ENCODE measurements at regions not wholly inside any gene's neighbourhood (a gene's known extent, or its start where the extent isn't known, plus 50 kb on each side); places are given as distances from the start of the nearest gene placed in this dataset.

DNA sequence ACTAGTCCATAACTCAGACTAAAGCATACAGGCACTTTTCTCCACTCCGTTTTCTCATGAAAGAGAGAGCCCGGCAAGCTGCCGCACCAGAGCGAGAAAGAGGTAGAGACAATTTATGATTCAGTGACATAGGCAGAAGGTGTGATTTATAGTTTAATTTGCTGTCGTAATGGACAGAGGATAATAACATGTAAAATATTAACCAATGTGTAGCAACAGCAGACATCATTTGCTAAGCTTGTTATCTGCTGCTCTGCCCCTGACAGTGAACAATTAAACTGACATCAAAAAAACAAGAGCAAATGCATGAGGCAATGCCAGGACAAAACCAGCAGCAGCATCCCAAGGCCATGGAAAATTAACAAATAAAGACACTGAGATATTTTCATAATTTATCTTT, 214.0 kb downstream of the ATG4C start:
- no peaks in the 10 kb centered on the region for H3K4me1 ChIP-seq
- H3K27me3 ChIP-seq, result peaks cover 0 to 6% of the 10 kb centered on the region in 2 donors
- no peak overlapping the region for H3K27ac ChIP-seq
- H3K4me3 ChIP-seq, result no peak overlapping the region
- H3K9me3 ChIP-seq, result no peaks in the 10 kb centered on the region
- DNase-seq (ENCODE audit: low spot score in 2 of 2), result no peak
- no peak for TF ChIP-seq CTCF (IDR thresholded peaks at IDR 0.05)
- TF ChIP-seq POLR2AphosphoS5 (IDR thresholded peaks at IDR 0.05), result no peak
- TF ChIP-seq POLR2A (IDR thresholded peaks at IDR 0.05), result no peak
- H3K36me3 ChIP-seq, result no peaks in the 10 kb centered on the region
- intact Hi-C loops (cut with DNase I; ENCODE audit: low total_unique reads), result no loop called here

DNA sequence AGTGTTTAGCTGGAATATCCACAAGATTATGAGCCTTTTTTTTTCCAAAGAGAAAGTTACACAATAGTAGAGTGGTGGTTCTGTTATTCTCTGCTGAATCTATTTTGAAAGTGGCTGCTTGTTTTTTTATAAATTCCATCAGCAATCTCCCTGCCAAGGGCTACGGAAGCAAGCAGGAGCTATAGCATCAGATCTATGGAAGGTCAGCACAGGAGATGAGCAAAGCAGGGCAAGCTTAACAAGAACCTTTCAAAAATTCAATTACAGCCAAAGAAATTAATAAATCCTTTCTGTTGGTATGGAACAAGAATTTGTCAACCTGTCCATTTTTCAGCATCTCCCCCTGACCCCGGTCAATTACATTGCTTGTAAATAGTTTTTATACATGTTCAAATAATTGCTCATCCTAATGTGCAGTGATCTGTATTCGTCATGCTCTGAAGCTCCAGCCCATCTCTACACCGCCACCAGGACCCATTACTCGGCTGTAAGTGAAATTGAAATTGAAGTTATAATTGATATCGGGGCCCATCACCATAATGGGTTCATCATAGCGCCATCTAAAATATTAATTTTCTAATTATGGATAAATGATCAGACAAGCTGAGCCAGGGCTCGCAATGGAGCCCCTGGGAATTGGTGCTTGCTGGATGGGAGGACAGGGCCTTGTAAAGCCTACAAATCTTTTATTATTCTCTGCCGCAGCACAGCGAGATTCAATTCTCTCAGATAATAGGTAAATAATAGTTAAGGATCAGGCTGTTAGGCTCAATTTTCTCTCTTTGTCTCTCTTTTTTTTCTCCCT, 215.1 kb downstream of the ATG4C start:
- Histone ChIP-seq H3K9me3 (no peaks in the 10 kb centered on the region), H3K4me1 (no peaks in the 10 kb centered on the region), H3K27me3 (peaks cover 0 to 6% of the 10 kb centered on the region in 2 donors), H3K4me3 (no peak overlapping the region), H3K36me3 (no peaks in the 10 kb centered on the region), H3K27ac (no peak overlapping the region)
- TF ChIP-seq POLR2A (IDR thresholded peaks at IDR 0.05), result no peak
- TF ChIP-seq CTCF (IDR thresholded peaks at IDR 0.05), result no peak
- no peak for TF ChIP-seq POLR2AphosphoS5 (IDR thresholded peaks at IDR 0.05)
- DNase-seq (ENCODE audit: low spot score in 2 of 2), result no peak
- intact Hi-C loops (cut with DNase I; ENCODE audit: low total_unique reads), result no loop called here

DNA sequence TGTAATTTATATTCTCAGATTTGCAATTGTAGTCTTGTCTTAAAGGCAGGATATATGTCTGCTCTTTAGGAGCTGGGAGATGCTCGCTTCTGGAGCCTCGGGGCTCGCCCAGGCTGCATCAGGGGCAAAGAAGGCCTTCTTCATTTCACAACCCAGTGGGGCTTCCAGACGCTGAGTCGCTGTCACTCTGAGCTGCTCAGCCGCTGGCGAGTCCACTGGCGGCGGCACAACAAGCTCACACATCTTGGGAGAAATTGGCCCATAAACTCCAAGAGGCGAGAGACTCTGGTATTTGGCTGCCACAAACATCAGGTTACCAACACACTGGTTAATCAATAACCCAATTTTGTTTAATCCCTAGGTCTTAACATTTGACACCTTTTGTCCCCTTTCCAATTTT, 216.6 kb downstream of the ATG4C start:
- H3K4me3 ChIP-seq, result no peak overlapping the region
- no peaks in the 10 kb centered on the region for H3K9me3 ChIP-seq
- H3K4me1 ChIP-seq, result no peaks in the 10 kb centered on the region
- DNase-seq (ENCODE audit: low spot score in 2 of 2), result no peak
- H3K27me3 ChIP-seq, result peaks cover 0 to 6% of the 10 kb centered on the region in 2 donors
- no peaks in the 10 kb centered on the region for H3K36me3 ChIP-seq
- H3K27ac ChIP-seq, result no peak overlapping the region
- intact Hi-C loops (cut with DNase I; ENCODE audit: low total_unique reads), result no loop called here
- TF ChIP-seq POLR2AphosphoS5 (IDR thresholded peaks at IDR 0.05) (no peak), CTCF (IDR thresholded peaks at IDR 0.05) (no peak), POLR2A (IDR thresholded peaks at IDR 0.05) (no peak)

- Histone ChIP-seq H3K27ac (no peak overlapping the region), H3K4me1 (no peaks in the 10 kb centered on the region), H3K27me3 (peaks cover 0 to 6% of the 10 kb centered on the region in 2 donors), H3K4me3 (no peak overlapping the region), H3K9me3 (no peaks in the 10 kb centered on the region), H3K36me3 (no peaks in the 10 kb centered on the region)
- intact Hi-C loops (cut with DNase I; ENCODE audit: low total_unique reads), result no loop called here
- DNase-seq (ENCODE audit: low spot score in 2 of 2), result no peak
- TF ChIP-seq POLR2A (IDR thresholded peaks at IDR 0.05) (no peak), POLR2AphosphoS5 (IDR thresholded peaks at IDR 0.05) (no peak), CTCF (IDR thresholded peaks at IDR 0.05) (no peak)
Observed at GRCh38 chr1:63004868-63005267, 220.9 kb downstream of the ATG4C start.

DNA sequence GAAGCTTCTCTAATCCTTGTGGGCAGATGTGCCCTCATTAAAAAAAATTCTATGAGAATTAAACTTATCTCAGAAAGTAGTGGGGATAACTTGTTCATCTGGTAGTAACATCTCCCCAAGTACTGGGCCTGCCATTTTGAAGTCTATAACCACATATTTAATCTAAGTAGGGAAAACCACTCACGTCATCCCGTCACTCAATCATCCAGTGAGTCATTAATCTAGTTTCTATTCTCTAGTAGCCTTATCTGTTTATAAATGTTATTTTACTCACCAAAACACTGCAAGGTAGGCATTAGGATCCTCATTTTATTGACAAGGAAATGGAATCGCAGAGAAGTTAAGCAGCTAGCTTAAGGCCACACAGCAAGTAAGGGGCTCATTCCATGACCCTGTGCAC, 221.9 kb downstream of the ATG4C start:
- DNase-seq (ENCODE audit: low spot score in 2 of 2), result no peak
- Histone ChIP-seq H3K4me3 (no peak overlapping the region), H3K9me3 (no peaks in the 10 kb centered on the region), H3K27me3 (peaks cover 0 to 6% of the 10 kb centered on the region in 2 donors), H3K4me1 (no peaks in the 10 kb centered on the region), H3K27ac (no peak overlapping the region), H3K36me3 (no peaks in the 10 kb centered on the region)
- no peak for TF ChIP-seq CTCF (IDR thresholded peaks at IDR 0.05)
- intact Hi-C loops (cut with DNase I; ENCODE audit: low total_unique reads), result no loop called here

Data from breast epithelium (tissue), 4 donors.